Spinal cord (tissue), 9 donors: ENCODE measurements at regions not wholly inside any gene's neighbourhood (a gene's known extent, or its start where the extent isn't known, plus 50 kb on each side); places are given as distances from the start of the nearest gene placed in this dataset.

ENCODE experiments used
- DNase-seq, 6 donors: peaks; one replicate each; pipeline versions ENCODE4 v3.0.0 to v3.0.0-alpha.2; 2013 to 2015; ENCODE audit warnings: low spot score in 6 of 6, low read depth in 4 of 6
- H3K27ac ChIP-seq: one replicate; pipeline ENCODE4 v1.5.1; 2013; ENCODE audit warnings: low read depth, low read length, control low read depth
- H3K27me3 ChIP-seq: one replicate; pipeline ENCODE4 v1.6.1; 2013; ENCODE audit warnings: low read length; ENCODE audit not compliant: control insufficient read depth, insufficient read depth
- H3K36me3 ChIP-seq: one replicate; pipeline ENCODE4 v1.6.1; 2013; ENCODE audit warnings: low read length; ENCODE audit not compliant: control insufficient read depth, insufficient read depth
- H3K4me1 ChIP-seq: one replicate; pipeline ENCODE4 v1.6.1; 2013; ENCODE audit warnings: low read length; ENCODE audit not compliant: control insufficient read depth, insufficient read depth
- H3K4me3 ChIP-seq: one replicate; pipeline ENCODE4 v1.5.1; 2013; ENCODE audit warnings: low read depth, low read length, control low read depth
- H3K9me3 ChIP-seq: one replicate; pipeline ENCODE4 v1.6.1; 2013; ENCODE audit warnings: low read length; ENCODE audit not compliant: control insufficient read depth, insufficient read depth
- WGBS: methylation state at CpG from one replicate; pipeline ENCODE4 v1.1.5; 2013; ENCODE audit warnings: missing lambda C conversion rate; ENCODE audit not compliant: insufficient coverage; 5-methylcytosine and 5-hydroxymethylcytosine counted together
- donor health status: healthy.

DNA sequence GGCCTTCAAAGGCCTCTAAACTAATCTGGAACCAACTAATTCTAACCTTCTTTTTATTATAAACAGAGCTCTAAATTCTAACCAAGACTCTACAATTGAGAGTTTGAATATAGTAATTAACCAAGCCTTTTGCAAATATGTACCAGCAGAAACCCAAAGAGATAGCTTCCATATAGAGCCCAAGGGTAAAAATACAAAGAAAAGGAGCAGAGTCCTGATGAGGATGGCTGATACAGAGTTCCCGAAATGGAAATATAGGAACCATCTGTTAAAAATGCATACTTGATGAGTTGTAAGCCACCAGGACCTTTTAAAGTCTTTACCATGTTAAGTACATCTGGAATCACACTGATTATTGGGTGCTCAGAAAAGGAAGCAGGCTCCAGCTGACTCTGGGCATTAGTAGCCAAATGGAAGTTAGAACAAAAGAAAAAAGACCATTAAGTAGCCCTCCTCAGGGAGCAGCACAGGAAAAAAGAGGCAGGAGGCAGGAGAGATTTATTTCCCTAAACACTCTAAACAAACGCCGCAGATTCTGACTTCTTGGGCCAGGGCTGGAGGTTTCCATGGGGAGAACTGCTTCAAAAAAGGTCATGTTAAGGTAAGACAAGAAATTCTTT lies 463.1 kb upstream of the FAT3 start:
- Histone ChIP-seq H3K4me3 (no peak overlapping the region), H3K9me3 (no peaks in the 10 kb centered on the region), H3K36me3 (no peaks in the 10 kb centered on the region), H3K4me1 (no peaks in the 10 kb centered on the region), H3K27me3 (no peaks in the 10 kb centered on the region), H3K27ac (no peak overlapping the region)
- no CpG with 5 or more reads among the region's 3 CpGs for WGBS
- peak in 3 of 6 donors; percentile 11 to 69 (median 50) for DNase-seq

DNA sequence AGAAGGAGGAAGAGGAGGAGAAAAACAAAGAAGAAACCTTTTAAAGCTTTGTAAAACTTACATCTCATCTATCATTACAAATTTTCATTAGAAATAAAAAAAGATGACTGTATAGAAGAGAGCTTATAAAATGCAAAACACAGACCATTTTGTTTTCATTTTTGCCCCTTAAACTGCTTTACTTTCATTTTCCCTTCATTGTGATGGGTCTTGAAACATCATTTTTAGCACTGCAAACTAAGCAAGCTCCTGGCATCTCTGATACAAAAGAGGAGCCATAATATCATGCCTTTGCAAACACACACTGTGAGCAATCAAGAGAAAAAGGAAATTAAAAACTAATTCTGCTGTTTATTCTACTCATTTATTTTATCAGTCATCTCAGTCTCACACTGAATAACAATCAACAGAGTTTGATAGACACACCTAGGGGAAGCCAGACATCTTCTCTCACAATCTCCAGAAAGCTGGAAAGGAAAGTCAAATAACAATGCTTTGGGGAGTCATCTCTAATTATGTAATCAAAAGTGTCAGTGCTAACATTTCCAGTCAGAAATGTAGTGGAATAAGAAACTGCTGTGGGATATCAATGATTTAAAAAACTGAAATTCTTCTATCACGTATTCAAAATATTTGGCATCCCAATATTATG lies 467.7 kb upstream of the FAT3 start:
- Histone ChIP-seq H3K27ac (no peak overlapping the region), H3K27me3 (no peaks in the 10 kb centered on the region), H3K4me1 (no peaks in the 10 kb centered on the region), H3K4me3 (no peak overlapping the region), H3K36me3 (no peaks in the 10 kb centered on the region), H3K9me3 (no peaks in the 10 kb centered on the region)
- DNase-seq = peak in 1 of 6 donors; percentile 15
- WGBS = no CpG with 5 or more reads among the region's 1 CpG

DNA sequence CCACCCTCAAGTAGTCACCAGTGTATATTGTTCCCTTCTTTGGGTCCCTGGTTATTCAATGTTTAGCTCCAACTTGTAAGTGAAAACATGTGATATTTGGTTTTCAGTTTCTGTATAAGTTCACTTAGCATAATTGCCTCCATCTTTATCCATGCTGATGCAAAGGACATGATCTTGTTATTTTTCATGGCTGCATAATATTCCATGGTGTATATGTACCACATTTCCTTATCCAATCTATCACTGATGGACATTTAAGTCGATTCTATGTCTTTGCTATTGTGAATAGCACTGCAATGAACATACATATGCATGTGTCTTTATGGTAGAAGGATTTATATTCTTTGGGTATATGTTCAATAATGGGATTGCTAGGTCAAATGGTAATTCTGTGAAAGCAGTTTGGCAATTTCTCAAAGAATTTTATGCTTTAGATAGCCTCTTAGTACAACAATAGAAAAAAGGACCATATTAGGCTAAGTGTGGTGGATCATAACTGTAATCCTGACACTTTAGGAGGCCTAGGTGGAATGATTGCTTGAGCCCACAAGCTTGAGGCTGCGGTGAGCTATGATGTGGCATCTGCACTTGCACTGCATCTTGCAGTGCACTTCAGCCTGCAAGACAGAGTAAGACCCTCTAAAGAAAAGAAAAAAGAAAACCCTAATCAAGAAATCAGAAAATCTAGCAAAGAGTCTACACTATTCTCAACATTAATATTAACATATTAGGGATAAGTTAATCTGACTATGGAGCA lies 468.5 kb upstream of the FAT3 start:
- no peak overlapping the region for H3K4me3 ChIP-seq
- no peaks in the 10 kb centered on the region for H3K9me3 ChIP-seq
- DNase-seq = no peak
- no peaks in the 10 kb centered on the region for H3K27me3 ChIP-seq
- no peaks in the 10 kb centered on the region for H3K36me3 ChIP-seq
- no peaks in the 10 kb centered on the region for H3K4me1 ChIP-seq
- no peak overlapping the region for H3K27ac ChIP-seq
- no CpG with 5 or more reads among the region's 2 CpGs for WGBS

DNA sequence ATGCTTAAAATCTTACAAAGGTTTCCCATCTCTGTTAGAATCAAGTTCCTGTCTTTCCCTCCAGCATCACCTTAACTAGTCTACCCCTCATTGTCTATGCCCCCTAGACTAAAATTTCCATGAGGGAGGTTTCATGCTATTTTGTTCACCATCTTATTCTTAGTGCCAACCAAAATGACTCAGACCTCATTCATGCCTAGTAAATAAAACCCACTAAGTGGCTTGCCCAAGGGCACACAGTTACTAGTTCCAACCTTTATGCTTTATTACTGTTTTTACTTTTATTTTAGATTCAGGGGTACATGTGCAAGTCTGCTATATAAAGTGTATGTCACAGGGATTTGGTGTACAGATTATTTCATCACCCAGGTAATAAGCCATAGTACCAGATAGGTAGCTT lies 469.1 kb upstream of the FAT3 start:
- DNase-seq = no peak
- Histone ChIP-seq H3K27ac (no peak overlapping the region), H3K36me3 (no peaks in the 10 kb centered on the region), H3K9me3 (no peaks in the 10 kb centered on the region), H3K4me1 (no peaks in the 10 kb centered on the region), H3K4me3 (no peak overlapping the region), H3K27me3 (no peaks in the 10 kb centered on the region)

DNA sequence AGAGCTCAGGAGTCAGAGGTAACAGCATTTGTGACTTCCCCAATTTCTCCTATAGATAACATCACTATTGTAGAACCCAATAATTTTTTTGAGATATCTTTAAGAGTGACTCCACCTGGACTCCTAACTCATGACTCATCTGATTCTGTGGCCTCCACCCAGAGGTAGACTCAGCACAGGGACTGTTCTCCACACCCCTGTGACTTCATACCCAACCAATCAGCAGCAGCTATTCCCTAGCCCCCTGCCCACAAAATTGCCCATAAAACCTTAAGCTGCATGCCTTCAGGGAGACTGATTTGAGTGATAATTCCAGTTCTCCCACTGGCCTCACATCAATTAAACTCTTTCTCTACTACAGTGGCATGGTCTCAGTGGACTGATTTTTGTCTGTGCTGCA lies 475.4 kb upstream of the FAT3 start:
- no peak overlapping the region for H3K4me3 ChIP-seq
- no peaks in the 10 kb centered on the region for H3K4me1 ChIP-seq
- no peaks in the 10 kb centered on the region for H3K9me3 ChIP-seq
- no peaks in the 10 kb centered on the region for H3K36me3 ChIP-seq
- no peak overlapping the region for H3K27ac ChIP-seq
- DNase-seq = no peak
- no peaks in the 10 kb centered on the region for H3K27me3 ChIP-seq

DNA sequence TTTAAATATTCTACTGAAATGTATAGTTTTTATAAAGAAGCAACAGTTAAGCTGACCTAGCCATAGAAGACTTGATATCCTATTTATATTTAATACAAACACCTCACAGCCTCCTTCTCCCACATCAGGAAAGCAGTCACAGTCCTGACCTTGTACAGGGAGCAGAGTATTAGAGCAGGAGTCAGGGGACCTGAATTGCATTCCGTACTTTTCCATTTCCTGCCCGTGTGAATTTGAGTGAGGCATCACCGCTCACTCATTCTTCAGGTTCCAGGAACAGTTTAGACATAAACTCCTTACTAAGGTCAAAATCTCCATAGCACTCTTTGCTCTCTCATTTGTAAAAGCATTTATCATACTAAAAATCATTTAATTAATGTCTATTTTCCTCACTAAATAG lies 482.5 kb upstream of the FAT3 start:
- H3K9me3 ChIP-seq = no peaks in the 10 kb centered on the region
- WGBS = 93% methylated on average over 3 of the region's 3 CpGs
- no peak for DNase-seq
- no peaks in the 10 kb centered on the region for H3K36me3 ChIP-seq
- H3K27me3 ChIP-seq = no peaks in the 10 kb centered on the region
- H3K4me1 ChIP-seq = no peaks in the 10 kb centered on the region
- no peak overlapping the region for H3K4me3 ChIP-seq
- no peak overlapping the region for H3K27ac ChIP-seq

DNA sequence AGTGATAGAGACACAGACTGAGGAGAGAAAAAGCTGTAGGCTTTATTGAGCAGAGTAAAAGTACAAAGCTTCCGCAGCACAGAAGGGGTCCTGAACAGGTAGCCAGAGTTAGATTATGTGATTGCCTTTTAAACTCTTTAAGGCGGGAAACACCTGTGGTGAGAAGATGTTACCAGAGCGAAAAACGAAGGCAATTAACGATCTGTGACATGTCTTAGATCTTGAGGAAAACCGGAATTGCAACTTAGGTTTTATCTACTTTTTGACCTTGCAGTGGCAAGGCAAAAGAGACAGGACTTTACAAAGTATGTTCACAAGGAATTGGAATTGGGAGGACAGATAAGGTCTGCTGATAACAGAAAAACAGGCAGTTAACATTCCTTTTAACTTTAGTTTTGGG lies 493.6 kb upstream of the FAT3 start:
- peaks cover 2% of the 10 kb centered on the region for H3K9me3 ChIP-seq
- no peak overlapping the region for H3K4me3 ChIP-seq
- 65% methylated on average over 6 of the region's 6 CpGs for WGBS
- peak in 1 of 6 donors; percentile 24 for DNase-seq
- no peaks in the 10 kb centered on the region for H3K27me3 ChIP-seq
- H3K36me3 ChIP-seq = no peaks in the 10 kb centered on the region
- H3K27ac ChIP-seq = no peak overlapping the region
- no peaks in the 10 kb centered on the region for H3K4me1 ChIP-seq

DNA sequence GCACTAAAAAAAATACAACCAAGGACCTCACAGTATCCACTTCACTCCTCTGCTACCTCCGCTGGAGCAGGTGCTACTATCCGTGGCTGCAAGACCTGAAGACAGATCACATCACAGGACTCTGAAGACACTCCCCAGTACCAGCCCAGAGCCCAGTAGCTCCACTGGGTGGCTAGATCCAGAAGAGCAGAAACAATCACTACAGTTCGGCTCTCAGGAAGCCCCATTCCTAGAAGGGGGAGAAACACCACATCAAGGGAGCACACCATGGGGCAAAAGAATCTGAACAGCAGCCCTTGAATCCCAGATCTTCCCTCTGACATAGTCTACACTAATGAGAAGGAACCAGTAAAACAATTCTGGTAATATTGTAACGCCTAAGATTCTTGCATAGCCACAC lies 494.0 kb upstream of the FAT3 start:
- DNase-seq = no peak
- Histone ChIP-seq H3K4me3 (no peak overlapping the region), H3K4me1 (no peaks in the 10 kb centered on the region), H3K27me3 (no peaks in the 10 kb centered on the region), H3K9me3 (peaks cover 2% of the 10 kb centered on the region), H3K36me3 (no peaks in the 10 kb centered on the region), H3K27ac (no peak overlapping the region)
- WGBS = 86% methylated on average over 4 of the region's 4 CpGs

DNA sequence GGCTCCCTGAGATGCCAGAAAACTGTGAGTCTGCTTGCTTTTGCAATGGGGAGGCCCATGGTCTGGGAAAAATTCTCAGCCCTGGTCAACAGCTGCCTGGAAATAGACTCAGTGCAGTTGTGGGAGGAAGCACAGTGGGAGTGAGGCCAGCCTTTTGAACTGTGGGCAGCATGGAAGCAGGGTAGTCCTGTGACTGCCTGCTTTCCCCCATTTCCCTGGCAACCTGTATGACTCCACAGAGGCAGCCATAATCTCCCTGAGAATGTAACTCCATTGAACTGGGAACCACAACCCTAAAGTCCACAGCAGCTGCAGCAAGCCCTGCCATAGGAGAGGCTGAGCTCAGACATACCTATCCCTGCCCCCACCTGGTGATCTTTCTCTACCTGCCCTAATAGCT lies 494.6 kb upstream of the FAT3 start:
- no peaks in the 10 kb centered on the region for H3K4me1 ChIP-seq
- no peaks in the 10 kb centered on the region for H3K36me3 ChIP-seq
- peak in 1 of 6 donors; percentile 22 for DNase-seq
- no peak overlapping the region for H3K4me3 ChIP-seq
- no peaks in the 10 kb centered on the region for H3K27me3 ChIP-seq
- no peaks in the 10 kb centered on the region for H3K9me3 ChIP-seq
- no peak overlapping the region for H3K27ac ChIP-seq

DNA sequence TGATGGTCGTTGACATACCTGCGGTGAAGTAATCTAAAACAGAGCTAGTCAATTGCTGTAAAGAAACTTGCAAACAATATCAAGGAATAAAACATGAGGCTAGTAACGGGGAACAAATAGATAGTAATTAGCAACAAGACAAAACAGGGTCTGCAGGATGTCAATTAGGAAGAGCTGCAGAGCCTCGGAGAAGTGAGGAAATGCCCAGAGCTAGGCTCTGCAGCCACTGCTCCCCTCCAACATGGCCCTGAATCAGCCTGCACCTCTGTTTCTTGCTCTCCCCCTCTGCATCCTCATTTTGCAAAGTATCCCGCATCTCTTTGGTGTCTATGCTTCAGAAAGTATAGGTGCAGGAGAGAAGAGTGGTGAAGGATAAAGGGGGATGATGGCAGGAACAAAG lies 507.4 kb upstream of the FAT3 start:
- H3K4me3 ChIP-seq = no peak overlapping the region
- H3K4me1 ChIP-seq = no peaks in the 10 kb centered on the region
- H3K27ac ChIP-seq = no peak overlapping the region
- DNase-seq = no peak
- 20% methylated on average over 2 of the region's 5 CpGs for WGBS
- H3K27me3 ChIP-seq = no peaks in the 10 kb centered on the region
- no peaks in the 10 kb centered on the region for H3K36me3 ChIP-seq
- H3K9me3 ChIP-seq = no peaks in the 10 kb centered on the region
